SK-N-SH (cell line): ENCODE measurements at regions not wholly inside any gene's neighbourhood (a gene's known extent, or its start where the extent isn't known, plus 50 kb on each side); places are given as distances from the start of the nearest gene placed in this dataset.

ENCODE experiments used
- CTCF ChIA-PET: fragments of 300-600, 350-600 bp; formaldehyde crosslinking; extraction: SDS; loops from one replicate; lab custom pipeline; 2021; lab: Yijun Ruan, JAX
- POLR2A ChIA-PET: fragments of 350-600 bp; sonication (Branson Sonifier 250); formaldehyde crosslinking; extraction: SDS; loops from one replicate; lab custom pipeline; 2020; ENCODE audit warnings: antibody characterized with exemption, inconsistent platforms; lab: Yijun Ruan, JAX
- DNase-seq: peaks from one replicate; pipeline ENCODE4 v3.0.0; 2012
- H2AFZ ChIP-seq: fragments of 200-600 bp; sonication (generic); 2 replicates; pipeline ENCODE4 v1.8.1; 2016; ENCODE audit warnings: antibody characterized with exemption, mild to moderate bottlenecking, low read depth
- H3F3A ChIP-seq: fragments of 200-600 bp; sonication (generic); replicated peaks from 2 replicates; pipeline ENCODE3; 2016; ENCODE audit warnings: antibody characterized with exemption, mild to moderate bottlenecking; ENCODE audit not compliant: insufficient read depth
- H3K27ac ChIP-seq, 2 experiments: fragments of 200-500 bp in 1 of 2; fragments of 200-600 bp in 1 of 2; sonication (Bioruptor generic) in 1 of 2; sonication (generic), shearing (Covaris generic) in 1 of 2; 2 replicates each; pipeline versions ENCODE4 v1.5.1 to v1.6.1; 2014 to 2016; ENCODE audit warnings: low read depth in 2 of 2, inconsistent platforms in 1 of 2, low read length in 1 of 2, mild to moderate bottlenecking in 1 of 2, mixed read lengths in 1 of 2
- H3K27me3 ChIP-seq: fragments of 200-600 bp; sonication (generic), shearing (Covaris generic); 2 replicates; pipeline ENCODE4 v1.6.1; 2016; ENCODE audit warnings: mixed run types; ENCODE audit not compliant: insufficient read depth
- H3K36me3 ChIP-seq, 2 experiments: fragments of 200-500 bp in 1 of 2; fragments of 200-600 bp in 1 of 2; sonication (Bioruptor generic) in 1 of 2; sonication (generic) in 1 of 2; replicated peaks in 1 of 2; 2 replicates each; pipeline versions ENCODE3 to v1.5.1; 2014 to 2016; ENCODE audit warnings: low read length in 1 of 2, mild to moderate bottlenecking in 1 of 2; ENCODE audit not compliant: insufficient read depth in 2 of 2, control insufficient read depth in 1 of 2
- H3K4me1 ChIP-seq, 2 experiments: fragments of 200-500 bp in 1 of 2; fragments of 200-600 bp in 1 of 2; sonication (Bioruptor generic) in 1 of 2; sonication (generic), shearing (Covaris generic) in 1 of 2; 2 replicates each; pipeline versions ENCODE4 v1.5.1 to v1.6.1; 2014 to 2016; ENCODE audit warnings: low read depth in 1 of 2, low read length in 1 of 2, mixed run types in 1 of 2; ENCODE audit not compliant: insufficient read depth in 2 of 2, control insufficient read depth in 1 of 2
- H3K4me2 ChIP-seq: fragments of 200-600 bp; sonication (generic), shearing (Covaris generic); 2 replicates; pipeline ENCODE4 v1.6.1; 2017; ENCODE audit warnings: mixed run types
- H3K4me3 ChIP-seq, 2 experiments: fragments of 200-500 bp in 1 of 2; fragments of 200-600 bp in 1 of 2; sonication (Bioruptor generic) in 1 of 2; sonication (generic), shearing (Covaris generic) in 1 of 2; 2 replicates each; pipeline versions ENCODE4 v1.5.1 to v1.8.1; 2014 to 2016; ENCODE audit warnings: low read depth in 2 of 2, inconsistent platforms in 1 of 2, low read length in 1 of 2, mild to moderate bottlenecking in 1 of 2, mixed read lengths in 1 of 2, moderate library complexity in 1 of 2
- H3K79me2 ChIP-seq: fragments of 200-600 bp; sonication (generic); 2 replicates; pipeline ENCODE4 v1.8.1; 2017; ENCODE audit warnings: mild to moderate bottlenecking; ENCODE audit not compliant: insufficient read depth
- H3K9ac ChIP-seq: fragments of 200-600 bp; sonication (generic); 2 replicates; pipeline ENCODE4 v1.6.1; 2017; ENCODE audit warnings: mixed run types
- H3K9me2 ChIP-seq: fragments of 200-600 bp; sonication (generic); 2 replicates; pipeline ENCODE4 v1.6.1; 2017; ENCODE audit warnings: mixed run types
- H3K9me3 ChIP-seq: fragments of 200-600 bp; sonication (generic); 2 replicates; pipeline ENCODE4 v1.6.1; 2017; ENCODE audit warnings: mixed run types, mild to moderate bottlenecking, moderate library complexity
- H4K20me1 ChIP-seq: fragments of 200-600 bp; sonication (generic); 2 replicates; pipeline ENCODE4 v1.6.1; 2017; ENCODE audit warnings: mild to moderate bottlenecking, mixed run types; ENCODE audit not compliant: insufficient read depth
- CTCF ChIP-seq: fragments of 200-600 bp; sonication (generic); IDR thresholded peaks from 2 replicates; pipeline ENCODE4 v1.6.1; 2017; ENCODE audit warnings: antibody characterized with exemption, mild to moderate bottlenecking, moderate library complexity
- EP300 ChIP-seq, 2 experiments: IDR thresholded peaks; 2 replicates each; pipeline versions ENCODE4 v1.4.0 to v1.6.1; 2012; ENCODE audit warnings: borderline replicate concordance in 1 of 2, low read depth in 1 of 2, low read length in 1 of 2
- PBX3 ChIP-seq: IDR thresholded peaks from 2 replicates; pipeline ENCODE4; 2012
- RAD21 ChIP-seq: IDR thresholded peaks from 2 replicates; pipeline ENCODE4 v1.6.1; 2012; ENCODE audit warnings: mild to moderate bottlenecking, low read length
- RFX5 ChIP-seq: IDR thresholded peaks from 2 replicates; pipeline ENCODE4 v1.6.1; 2012; ENCODE audit warnings: mild to moderate bottlenecking, improper control_type of control experiment, low read length
- SMC3 ChIP-seq: IDR thresholded peaks from 2 replicates; pipeline ENCODE4 v1.6.1; 2012; ENCODE audit warnings: low read depth, low read length, improper control_type of control experiment
- USF2 ChIP-seq: fragments of 150-350 bp; IDR thresholded peaks from 2 replicates; pipeline ENCODE4 v1.6.1; 2017; ENCODE audit warnings: antibody characterized with exemption, low read length, low read depth, borderline replicate concordance
- ZBTB33 ChIP-seq: IDR thresholded peaks from 2 replicates; pipeline ENCODE4 v1.4.0; 2012; ENCODE audit warnings: low read depth, borderline replicate concordance
- WGBS: methylation state at CpG from one replicate; pipeline ENCODE4 v1.1.6; 2017; ENCODE audit warnings: low lambda C conversion rate; 5-methylcytosine and 5-hydroxymethylcytosine counted together

- no peaks in the 10 kb centered on the region for H3F3A ChIP-seq
- H2AFZ ChIP-seq = no peak overlapping the region
- DNase-seq = no peak
- H3K79me2 ChIP-seq = no peaks in the 10 kb centered on the region
- POLR2A ChIA-PET = no interaction called here
- no peaks in the 10 kb centered on the region for H3K36me3 ChIP-seq
- H3K27me3 ChIP-seq = no peaks in the 10 kb centered on the region
- no peak overlapping the region for H3K4me3 ChIP-seq
- H3K9ac ChIP-seq = no peak overlapping the region
- no peak overlapping the region for H3K4me2 ChIP-seq
- TF ChIP-seq PBX3 (no peak), RAD21 (no peak), USF2 (no peak), SMC3 (no peak), EP300 (IDR thresholded peaks at IDR 0.05; ENCODE audit: borderline replicate concordance in 1 of 2, low read depth in 1 of 2, low read length in 1 of 2) (no peak), RFX5 (no peak), ZBTB33 (no peak)
- TF ChIP-seq, all 33 proteins: peak for 0
- no peaks in the 10 kb centered on the region for H3K4me1 ChIP-seq
- 25% methylated on average over 3 of the region's 3 CpGs for WGBS
- no peaks in the 10 kb centered on the region for H3K9me2 ChIP-seq
- H3K27ac ChIP-seq = no peak overlapping the region
- no peaks in the 10 kb centered on the region for H3K9me3 ChIP-seq
- no peaks in the 10 kb centered on the region for H4K20me1 ChIP-seq
- CTCF ChIA-PET = interaction anchor here (0.6 kb wide), 1 partner anchor 265 kb away, joined by 3 read pairs; no protein-coding TSS in a partner anchor
Observed at GRCh38 chr5:18079831-18080230, 445.6 kb downstream of the TAF11L14 start.

DNA sequence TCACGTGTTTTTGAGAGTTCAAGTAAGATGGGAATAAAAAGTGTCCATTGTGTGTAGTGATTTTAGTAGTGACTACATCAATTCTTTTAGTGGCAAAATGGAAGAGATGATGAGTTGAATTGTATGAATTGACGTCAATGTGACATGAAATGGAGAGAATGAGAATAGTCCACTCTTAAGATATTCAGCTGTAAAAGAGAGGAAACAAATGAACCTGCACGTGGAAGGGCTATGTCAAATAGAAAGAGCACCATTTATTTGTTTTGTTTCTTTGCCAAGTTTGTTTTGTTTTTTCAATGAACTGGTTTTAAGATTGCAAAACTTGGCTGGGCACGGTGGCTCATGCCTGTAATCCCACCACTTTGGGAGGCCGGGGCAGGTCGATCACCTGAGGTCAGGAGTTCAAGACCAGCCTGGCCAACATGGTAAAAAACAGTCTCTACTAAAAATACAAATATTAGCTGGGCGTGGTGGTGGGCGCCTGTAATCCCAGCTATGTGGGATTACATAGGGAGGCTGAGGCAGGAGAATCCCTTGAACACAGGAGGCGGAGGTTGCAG is 453.8 kb downstream of the TAF11L14 start:
- Histone ChIP-seq H3K9ac (no peak overlapping the region), H3F3A (no peaks in the 10 kb centered on the region), H3K9me3 (no peaks in the 10 kb centered on the region), H3K27ac (no peak overlapping the region), H3K27me3 (no peaks in the 10 kb centered on the region), H3K4me1 (no peaks in the 10 kb centered on the region), H3K4me3 (no peak overlapping the region), H3K36me3 (no peaks in the 10 kb centered on the region), H3K4me2 (no peak overlapping the region), H3K9me2 (no peaks in the 10 kb centered on the region), H4K20me1 (no peaks in the 10 kb centered on the region), H3K79me2 (no peaks in the 10 kb centered on the region), H2AFZ (no peak overlapping the region)
- no peak for TF ChIP-seq CTCF
- WGBS = 27% methylated on average over 9 of the region's 9 CpGs
- CTCF ChIA-PET = no interaction called here
- no peak for DNase-seq
- POLR2A ChIA-PET = no interaction called here
